ENCODE measurements at regions not wholly inside any gene's neighbourhood (a gene's known extent, or its start where the extent isn't known, plus 50 kb on each side); places are given as distances from the start of the nearest gene placed in this dataset.

GRCh38 chr16:66295213-66295612 is 71.3 kb upstream of the CDH5 start:
- H3K36me3 ChIP-seq (ENCODE audit: control insufficient read depth, insufficient read depth, low read length), result no peaks in the 10 kb centered on the region
- CTCF ChIA-PET, result interaction anchor here (0.5 to 1.6 kb wide), 2 partner anchors 20 to 975 kb away, joined by 3 to 5 read pairs; no protein-coding TSS in a partner anchor
- peaks cover 18% of the 10 kb centered on the region for H3K27me3 ChIP-seq (ENCODE audit: control insufficient read depth, insufficient read depth, low read length)
- TF ChIP-seq, protein P1, sequence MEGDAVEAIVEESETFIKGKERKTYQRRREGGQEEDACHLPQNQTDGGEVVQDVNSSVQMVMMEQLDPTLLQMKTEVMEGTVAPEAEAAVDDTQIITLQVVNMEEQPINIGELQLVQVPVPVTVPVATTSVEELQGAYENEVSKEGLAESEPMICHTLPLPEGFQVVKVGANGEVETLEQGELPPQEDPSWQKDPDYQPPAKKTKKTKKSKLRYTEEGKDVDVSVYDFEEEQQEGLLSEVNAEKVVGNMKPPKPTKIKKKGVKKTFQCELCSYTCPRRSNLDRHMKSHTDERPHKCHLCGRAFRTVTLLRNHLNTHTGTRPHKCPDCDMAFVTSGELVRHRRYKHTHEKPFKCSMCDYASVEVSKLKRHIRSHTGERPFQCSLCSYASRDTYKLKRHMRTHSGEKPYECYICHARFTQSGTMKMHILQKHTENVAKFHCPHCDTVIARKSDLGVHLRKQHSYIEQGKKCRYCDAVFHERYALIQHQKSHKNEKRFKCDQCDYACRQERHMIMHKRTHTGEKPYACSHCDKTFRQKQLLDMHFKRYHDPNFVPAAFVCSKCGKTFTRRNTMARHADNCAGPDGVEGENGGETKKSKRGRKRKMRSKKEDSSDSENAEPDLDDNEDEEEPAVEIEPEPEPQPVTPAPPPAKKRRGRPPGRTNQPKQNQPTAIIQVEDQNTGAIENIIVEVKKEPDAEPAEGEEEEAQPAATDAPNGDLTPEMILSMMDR (IDR thresholded peaks at IDR 0.05; ENCODE audit: insufficient read depth, low read depth, low read length), result no peak
- DNase-seq (ENCODE audit: low read depth), result no peak
- no peak overlapping the region for H3K4me3 ChIP-seq (ENCODE audit: low read depth, low read length)
- POLR2A ChIA-PET, result no interaction called here

GRCh38 chr16:66294507-66294906 is 72.0 kb upstream of the CDH5 start:
- CTCF ChIA-PET, result interaction anchor here (1.2 to 1.6 kb wide), 3 partner anchors 10 to 48 kb away, joined by 3 to 5 read pairs (median 3); no protein-coding TSS in a partner anchor
- Histone ChIP-seq H3K27me3 (ENCODE audit: control insufficient read depth, insufficient read depth, low read length) (peaks cover 18% of the 10 kb centered on the region), H3K36me3 (ENCODE audit: control insufficient read depth, insufficient read depth, low read length) (no peaks in the 10 kb centered on the region), H3K4me3 (ENCODE audit: low read depth, low read length) (no peak overlapping the region)
- no peak for DNase-seq (ENCODE audit: low read depth)
- POLR2A ChIA-PET, result no interaction called here
- TF ChIP-seq, protein P1 (IDR thresholded peaks at IDR 0.05; ENCODE audit: insufficient read depth, low read depth, low read length), result no peak

GRCh38 chr16:66293932-66294331 is 72.6 kb upstream of the CDH5 start:
- peaks cover 16% of the 10 kb centered on the region for H3K27me3 ChIP-seq (ENCODE audit: control insufficient read depth, insufficient read depth, low read length)
- no peaks in the 10 kb centered on the region for H3K36me3 ChIP-seq (ENCODE audit: control insufficient read depth, insufficient read depth, low read length)
- POLR2A ChIA-PET, result no interaction called here
- TF ChIP-seq, protein P1 (IDR thresholded peaks at IDR 0.05; ENCODE audit: insufficient read depth, low read depth, low read length), result no peak
- no peak for DNase-seq (ENCODE audit: low read depth)
- CTCF ChIA-PET, result interaction anchor here (1.2 kb wide), 3 partner anchors 10 to 49 kb away, joined by 3 read pairs; no protein-coding TSS in a partner anchor
- H3K4me3 ChIP-seq (ENCODE audit: low read depth, low read length), result no peak overlapping the region

DNA sequence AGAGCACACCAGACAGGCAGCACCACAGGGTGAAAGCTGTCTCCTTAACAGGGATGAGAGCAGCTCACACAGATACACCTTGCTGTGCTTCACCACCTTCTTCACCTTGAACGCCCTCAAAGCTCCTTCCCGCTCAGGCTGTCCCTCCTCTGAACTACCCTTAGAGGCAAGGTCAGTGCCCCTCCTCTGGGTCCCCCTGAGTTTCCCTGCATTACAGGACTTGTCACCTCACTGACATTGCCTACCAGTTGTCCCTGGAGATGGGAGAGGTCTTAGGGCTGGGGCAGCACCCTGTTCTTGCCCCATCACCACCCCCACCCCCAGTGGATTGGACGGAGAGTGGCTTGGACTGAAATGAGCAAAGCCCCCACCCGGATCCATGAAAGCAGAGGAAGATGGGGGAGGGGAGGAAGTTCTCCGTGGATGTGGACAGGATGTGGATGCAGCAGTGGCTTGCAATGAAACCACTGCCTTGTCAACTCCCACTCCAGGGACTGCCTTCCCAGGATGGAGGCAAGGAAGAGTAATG is 73.2 kb upstream of the CDH5 start:
- POLR2A ChIA-PET, result no interaction called here
- peaks cover 16% of the 10 kb centered on the region for H3K27me3 ChIP-seq (ENCODE audit: control insufficient read depth, insufficient read depth, low read length)
- CTCF ChIA-PET, result interaction anchor here (1.2 kb wide), 2 partner anchors 20 to 50 kb away, joined by 3 read pairs; no protein-coding TSS in a partner anchor
- H3K36me3 ChIP-seq (ENCODE audit: control insufficient read depth, insufficient read depth, low read length), result no peaks in the 10 kb centered on the region
- no peak overlapping the region for H3K4me3 ChIP-seq (ENCODE audit: low read depth, low read length)
- TF ChIP-seq, protein P1 (IDR thresholded peaks at IDR 0.05; ENCODE audit: insufficient read depth, low read depth, low read length), result no peak
- no peak for DNase-seq (ENCODE audit: low read depth)

DNA sequence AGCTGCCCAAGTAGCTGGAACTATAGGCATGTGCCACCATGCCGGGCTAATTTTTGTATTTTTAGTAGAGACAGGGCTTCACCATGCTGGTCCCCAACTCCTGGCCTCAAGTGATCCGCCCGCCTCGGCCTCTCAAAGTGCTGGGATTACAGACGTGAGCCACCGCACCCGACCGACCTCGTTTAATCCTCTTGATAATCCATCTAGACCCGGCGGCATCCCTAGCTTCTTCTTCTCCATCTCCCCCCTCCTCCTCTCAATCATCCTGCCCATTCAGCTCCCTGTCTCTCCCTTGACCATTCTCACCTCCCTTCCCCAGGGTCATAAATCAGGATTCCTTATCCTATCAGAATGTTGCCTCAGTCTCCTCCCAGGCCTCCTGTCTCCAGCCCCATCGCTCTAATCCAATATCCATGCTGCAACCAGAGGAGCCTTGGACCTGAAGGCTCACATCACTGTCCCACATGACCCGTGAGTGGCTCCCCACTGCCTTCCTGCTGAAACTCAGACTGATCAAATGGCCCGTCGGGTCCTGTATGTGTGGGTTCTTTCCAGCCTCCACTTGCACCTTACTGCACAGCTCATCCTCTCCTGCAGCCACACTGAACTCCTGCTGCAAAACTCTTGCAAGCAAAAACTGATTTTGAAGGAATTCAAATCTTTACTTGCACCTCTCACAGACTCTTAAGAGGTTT is 74.1 kb upstream of the CDH5 start:
- Histone ChIP-seq H3K27me3 (ENCODE audit: control insufficient read depth, insufficient read depth, low read length) (peaks cover 16% of the 10 kb centered on the region), H3K36me3 (ENCODE audit: control insufficient read depth, insufficient read depth, low read length) (no peaks in the 10 kb centered on the region), H3K4me3 (ENCODE audit: low read depth, low read length) (no peak overlapping the region)
- POLR2A ChIA-PET, result no interaction called here
- no peak for DNase-seq (ENCODE audit: low read depth)
- TF ChIP-seq, protein P1 (IDR thresholded peaks at IDR 0.05; ENCODE audit: insufficient read depth, low read depth, low read length), result no peak
- CTCF ChIA-PET, result interaction anchor here (0.9 kb wide), 1 partner anchor 16 kb away, joined by 3 read pairs; no protein-coding TSS in a partner anchor
